Suppressor macrophage treated with lipopolysaccharide for 4 hours (primary cell): ENCODE measurements at regions not wholly inside any gene's neighbourhood (a gene's known extent, or its start where the extent isn't known, plus 50 kb on each side); places are given as distances from the start of the nearest gene placed in this dataset.
A peak's percentile ranks its signal among the peaks of the same experiment; 100 is the strongest.

Source experiments
- DNase-seq: peaks from one replicate; pipeline ENCODE4 v3.0.0-alpha.2; 2020

- no peak for DNase-seq
These were observed 154.6 kb upstream of the TSHZ2 start for GRCh38 chr20:52817511-52817910.

GRCh38 chr20:52814371-52814770 is 157.8 kb upstream of the TSHZ2 start:
- no peak for DNase-seq

GRCh38 chr20:52812231-52812847 is 159.8 kb upstream of the TSHZ2 start:
- no peak for DNase-seq

GRCh38 chr20:52809003-52809402 is 163.2 kb upstream of the TSHZ2 start:
- no peak for DNase-seq

GRCh38 chr20:52806918-52807317 is 165.2 kb upstream of the TSHZ2 start:
- DNase-seq: no peak

GRCh38 chr20:52805843-52806242 is 166.3 kb upstream of the TSHZ2 start:
- no peak for DNase-seq

- DNase-seq: no peak
These were observed 166.9 kb upstream of the TSHZ2 start for GRCh38 chr20:52805296-52805571.

- DNase-seq: no peak
These were observed 167.5 kb upstream of the TSHZ2 start for GRCh38 chr20:52804497-52805295.

GRCh38 chr20:52801628-52802006 is 170.5 kb upstream of the TSHZ2 start:
- no peak for DNase-seq

- no peak for DNase-seq
These were observed 171.2 kb upstream of the TSHZ2 start for GRCh38 chr20:52800734-52801627.

- no peak for DNase-seq
These were observed 173.0 kb upstream of the TSHZ2 start for GRCh38 chr20:52799130-52799529.

GRCh38 chr20:52798124-52798523 is 174.0 kb upstream of the TSHZ2 start:
- DNase-seq: no peak

- DNase-seq: no peak
These were observed 177.3 kb upstream of the TSHZ2 start for GRCh38 chr20:52794853-52795252.

- no peak for DNase-seq
These were observed 178.7 kb upstream of the TSHZ2 start for GRCh38 chr20:52793339-52793963.

GRCh38 chr20:52791091-52791490 is 181.1 kb upstream of the TSHZ2 start:
- DNase-seq: no peak

GRCh38 chr20:52789716-52790115 is 182.4 kb upstream of the TSHZ2 start:
- no peak for DNase-seq

GRCh38 chr20:52787962-52788361 is 184.2 kb upstream of the TSHZ2 start:
- DNase-seq: no peak

- DNase-seq: no peak
These were observed 184.9 kb upstream of the TSHZ2 start for GRCh38 chr20:52787216-52787615.

- no peak for DNase-seq
These were observed 186.5 kb upstream of the TSHZ2 start for GRCh38 chr20:52785679-52786078.

GRCh38 chr20:52783769-52784168 is 188.4 kb upstream of the TSHZ2 start:
- peak; percentile 16 for DNase-seq

GRCh38 chr20:52780462-52780861 is 191.7 kb upstream of the TSHZ2 start:
- DNase-seq: no peak

GRCh38 chr20:52779125-52779524 is 193.0 kb upstream of the TSHZ2 start:
- no peak for DNase-seq

- no peak for DNase-seq
These were observed 195.0 kb upstream of the TSHZ2 start for GRCh38 chr20:52777171-52777570.
